IMR-90 (cell line): ENCODE measurements at regions not wholly inside any gene's neighbourhood (a gene's known extent, or its start where the extent isn't known, plus 50 kb on each side); places are given as distances from the start of the nearest gene placed in this dataset.

Experiments
- ATAC-seq: fragments of 200-7000 bp; cut with Tn5 transposase; 2 replicates; pipeline ENCODE4 v1.9.1; 2020; ENCODE audit warnings: low read depth, mild to moderate bottlenecking, moderate library complexity
- BruUV-seq: library from RNA; stranded (reverse); fragments of 400-500 nt; replicated peaks from 2 replicates; lab custom pipeline; 2021; lab: Mats Ljungman, UMichigan
- CTCF ChIA-PET: fragments of 300-600 bp; formaldehyde crosslinking; extraction: SDS; loops from one replicate; lab custom pipeline; 2021; ENCODE audit warnings: antibody characterized with exemption; lab: Yijun Ruan, JAX
- POLR2A ChIA-PET: fragments of 300-600 bp; sonication (Branson Sonifier 250); formaldehyde crosslinking; loops from one replicate; lab custom pipeline; 2022; ENCODE audit warnings: antibody characterized with exemption; ENCODE audit not compliant: unreplicated experiment; lab: Charles Lee
- DNase-seq: peaks from one replicate; pipeline ENCODE4 v3.0.0; 2013
- H2AFZ ChIP-seq: replicated peaks from 2 replicates; pipeline ENCODE3; 2013; ENCODE audit warnings: low read length, mild to moderate bottlenecking; ENCODE audit not compliant: poor library complexity
- H2AK5ac ChIP-seq: 2 replicates; pipeline ENCODE4 v1.6.1; 2013; ENCODE audit warnings: low read depth, low read length, inconsistent platforms
- H2AK9ac ChIP-seq: replicated peaks from 2 replicates; pipeline ENCODE3; 2013; ENCODE audit warnings: mild to moderate bottlenecking, low read depth, low read length, moderate library complexity; ENCODE audit not compliant: poor library complexity
- H2BK120ac ChIP-seq: 2 replicates; pipeline ENCODE4 v1.6.1; 2013; ENCODE audit warnings: low read depth, low read length, inconsistent platforms
- H2BK15ac ChIP-seq: 3 replicates; pipeline ENCODE4 v1.6.1; 2013; ENCODE audit warnings: low read depth, low read length, inconsistent platforms
- H2BK20ac ChIP-seq: 2 replicates; pipeline ENCODE4 v1.6.1; 2013; ENCODE audit warnings: low read depth, mild to moderate bottlenecking, inconsistent platforms, low read length, moderate library complexity
- H2BK5ac ChIP-seq: 2 replicates; pipeline ENCODE4 v1.6.1; 2013; ENCODE audit warnings: mild to moderate bottlenecking, low read depth, low read length, inconsistent platforms; ENCODE audit not compliant: poor library complexity, severe bottlenecking
- H3K14ac ChIP-seq: replicated peaks from 2 replicates; pipeline ENCODE4 v1.6.1; 2013; ENCODE audit warnings: low read depth, low read length, inconsistent platforms
- H3K18ac ChIP-seq: 2 replicates; pipeline ENCODE4 v1.6.1; 2013; ENCODE audit warnings: low read depth, low read length, control low read depth
- H3K23ac ChIP-seq: 2 replicates; pipeline ENCODE4 v1.6.1; 2013; ENCODE audit warnings: low read depth, low read length, inconsistent platforms
- H3K27ac ChIP-seq: 2 replicates; pipeline ENCODE4 v1.5.1; 2013; ENCODE audit warnings: mild to moderate bottlenecking, control low read depth, low read length; ENCODE audit not compliant: insufficient read depth
- H3K27me3 ChIP-seq: 2 replicates; pipeline ENCODE4 v1.6.1; 2013; ENCODE audit warnings: low read length; ENCODE audit not compliant: control insufficient read depth, insufficient read depth
- H3K36me3 ChIP-seq: 2 replicates; pipeline ENCODE4 v1.6.1; 2013; ENCODE audit warnings: low read length, mixed read lengths; ENCODE audit not compliant: control insufficient read depth, insufficient read depth
- H3K4ac ChIP-seq: 2 replicates; pipeline ENCODE4 v1.6.1; 2013; ENCODE audit warnings: low read depth, low read length, inconsistent platforms
- H3K4me1 ChIP-seq: 2 replicates; pipeline ENCODE4 v1.6.1; 2013; ENCODE audit warnings: low read length, mixed read lengths; ENCODE audit not compliant: control insufficient read depth, insufficient read depth
- H3K4me2 ChIP-seq: 2 replicates; pipeline ENCODE4 v1.6.1; 2013; ENCODE audit warnings: low read depth, mild to moderate bottlenecking, control low read depth, low read length, moderate library complexity
- H3K4me3 ChIP-seq: 2 replicates; pipeline ENCODE4 v1.5.1; 2013; ENCODE audit warnings: low read depth, mild to moderate bottlenecking, control low read depth, low read length, moderate library complexity; ENCODE audit not compliant: insufficient read depth
- H3K56ac ChIP-seq: 2 replicates; pipeline ENCODE4 v1.6.1; 2013; ENCODE audit warnings: low read length, inconsistent platforms; ENCODE audit not compliant: insufficient read depth; ENCODE audit errors: extremely low read depth
- H3K79me1 ChIP-seq, 2 experiments: 2 replicates each; pipeline ENCODE4 v1.6.1; 2013; ENCODE audit warnings: low read length in 2 of 2, inconsistent platforms in 1 of 2, low read depth in 1 of 2
- H3K9ac ChIP-seq: 2 replicates; pipeline ENCODE4 v1.6.1; 2013; ENCODE audit warnings: low read depth, low read length, control low read depth
- H3K9me1 ChIP-seq: 2 replicates; pipeline ENCODE4 v1.6.1; 2013; ENCODE audit warnings: low read length, inconsistent platforms; ENCODE audit not compliant: insufficient read depth
- H3K9me3 ChIP-seq: 2 replicates; pipeline ENCODE4 v1.6.1; 2013; ENCODE audit warnings: low read length; ENCODE audit not compliant: control insufficient read depth, insufficient read depth
- H4K20me1 ChIP-seq: 2 replicates; pipeline ENCODE4 v1.6.1; 2013; ENCODE audit warnings: low read length, inconsistent platforms; ENCODE audit not compliant: insufficient read depth
- H4K5ac ChIP-seq: 2 replicates; pipeline ENCODE4 v1.6.1; 2013; ENCODE audit warnings: mild to moderate bottlenecking, low read depth, low read length, control low read depth
- H4K8ac ChIP-seq, 2 experiments: 2 replicates each; pipeline ENCODE4 v1.6.1; 2013; ENCODE audit warnings: low read depth in 2 of 2, low read length in 2 of 2, control low read depth in 1 of 2, inconsistent platforms in 1 of 2
- H4K91ac ChIP-seq: 2 replicates; pipeline ENCODE4 v1.6.1; 2013; ENCODE audit warnings: low read depth, low read length, inconsistent platforms; ENCODE audit not compliant: insufficient read depth
- BHLHE40 ChIP-seq: fragments of 150-350 bp; IDR thresholded peaks from 2 replicates; pipeline ENCODE4 v1.6.1; 2016; ENCODE audit warnings: mild to moderate bottlenecking, low read depth, low read length
- CEBPB ChIP-seq: IDR thresholded peaks from 2 replicates; pipeline ENCODE4 v1.6.1; 2012; ENCODE audit warnings: low read depth, low read length, improper control_type of control experiment
- CHD1 ChIP-seq: IDR thresholded peaks from 2 replicates; pipeline ENCODE4 v1.6.1; 2012; ENCODE audit warnings: low read depth, low read length, improper control_type of control experiment
- FOS ChIP-seq: fragments of 150-350 bp; IDR thresholded peaks from 2 replicates; pipeline ENCODE4 v1.6.1; 2016; ENCODE audit warnings: low read depth, low read length
- MAFK ChIP-seq: IDR thresholded peaks from 2 replicates; pipeline ENCODE4 v1.6.1; 2012; ENCODE audit warnings: low read depth, low read length, improper control_type of control experiment
- MAZ ChIP-seq: IDR thresholded peaks from 2 replicates; pipeline ENCODE4 v1.6.1; 2012; ENCODE audit warnings: low read depth, mild to moderate bottlenecking, low read length, improper control_type of control experiment, moderate library complexity, borderline replicate concordance
- NFE2L2 ChIP-seq: fragments of 150-350 bp; IDR thresholded peaks from 2 replicates; pipeline ENCODE4 v1.6.1; 2016; ENCODE audit warnings: low read depth, mild to moderate bottlenecking, low read length
- POLR2A ChIP-seq: IDR thresholded peaks from 2 replicates; pipeline ENCODE4 v1.6.1; 2012; ENCODE audit warnings: mild to moderate bottlenecking, low read depth, low read length
- RAD21 ChIP-seq: IDR thresholded peaks from 2 replicates; pipeline ENCODE4 v1.6.1; 2012; ENCODE audit warnings: low read length, improper control_type of control experiment
- RFX5 ChIP-seq: IDR thresholded peaks from 2 replicates; pipeline ENCODE4 v1.8.0; 2012; ENCODE audit warnings: low read depth, mild to moderate bottlenecking, low read length, moderate library complexity
- SMC3 ChIP-seq: fragments of 150-350 bp; IDR thresholded peaks from 2 replicates; pipeline ENCODE4 v1.6.1; 2016; ENCODE audit warnings: low read depth, mild to moderate bottlenecking, antibody characterized with exemption, low read length, moderate library complexity
- USF2 ChIP-seq: fragments of 150-350 bp; IDR thresholded peaks from 2 replicates; pipeline ENCODE4 v1.6.1; 2017; ENCODE audit warnings: mild to moderate bottlenecking, antibody characterized with exemption, low read length, low read depth
- WGBS, 2 experiments: methylation state at CpG; one replicate each; pipeline versions ENCODE4 v1.1.5 to v1.1.7; 2013; ENCODE audit warnings: missing lambda C conversion rate in 2 of 2; ENCODE audit not compliant: insufficient read length in 1 of 2; ENCODE audit errors: extremely low coverage in 2 of 2; 5-methylcytosine and 5-hydroxymethylcytosine counted together
- dilution Hi-C: fragments of 300-500 bp; cut with HindIII; formaldehyde crosslinking; loops from one replicate; pipeline ENCODE4 v1.14.3; 2018; ENCODE audit warnings: low sequenced_read_pairs; ENCODE audit not compliant: unreplicated experiment
- in situ Hi-C: fragments of 300-500 bp; cut with MboI; formaldehyde crosslinking; loops from 3 replicates; pipeline ENCODE4 v1.14.3; 2019; ENCODE audit warnings: low sequenced_read_pairs, inconsistent platforms, mixed read lengths
- intact Hi-C: fragments of 100-400 bp; cut with micrococcal nuclease; formaldehyde crosslinking; loops from 2 replicates; pipeline ENCODE4 v1.10.0; 2022
- TF ChIP-seq, protein P1 (sequence below): conservative IDR thresholded peaks from 2 replicates; pipeline ENCODE4 v1.5.1; 2012; ENCODE audit warnings: mild to moderate bottlenecking, low read depth, low read length, improper control_type of control experiment

GRCh38 chr5:34582371-34582770 lies 73.8 kb upstream of the RAI14 start:
- peak overlapping the region; percentile 59 for H2BK120ac ChIP-seq
- 100% methylated on average over 1 of the region's 3 CpGs; no CpG with 5 or more reads in 1 of the 2 experiments for WGBS, 2 experiments
- H3K14ac ChIP-seq: peak overlapping the region; percentile 74
- TF ChIP-seq USF2: no peak
- no peak for TF ChIP-seq BHLHE40
- no peak for TF ChIP-seq CHD1
- no peak for TF ChIP-seq CEBPB
- no peak for TF ChIP-seq RFX5
- TF ChIP-seq, protein P1, sequence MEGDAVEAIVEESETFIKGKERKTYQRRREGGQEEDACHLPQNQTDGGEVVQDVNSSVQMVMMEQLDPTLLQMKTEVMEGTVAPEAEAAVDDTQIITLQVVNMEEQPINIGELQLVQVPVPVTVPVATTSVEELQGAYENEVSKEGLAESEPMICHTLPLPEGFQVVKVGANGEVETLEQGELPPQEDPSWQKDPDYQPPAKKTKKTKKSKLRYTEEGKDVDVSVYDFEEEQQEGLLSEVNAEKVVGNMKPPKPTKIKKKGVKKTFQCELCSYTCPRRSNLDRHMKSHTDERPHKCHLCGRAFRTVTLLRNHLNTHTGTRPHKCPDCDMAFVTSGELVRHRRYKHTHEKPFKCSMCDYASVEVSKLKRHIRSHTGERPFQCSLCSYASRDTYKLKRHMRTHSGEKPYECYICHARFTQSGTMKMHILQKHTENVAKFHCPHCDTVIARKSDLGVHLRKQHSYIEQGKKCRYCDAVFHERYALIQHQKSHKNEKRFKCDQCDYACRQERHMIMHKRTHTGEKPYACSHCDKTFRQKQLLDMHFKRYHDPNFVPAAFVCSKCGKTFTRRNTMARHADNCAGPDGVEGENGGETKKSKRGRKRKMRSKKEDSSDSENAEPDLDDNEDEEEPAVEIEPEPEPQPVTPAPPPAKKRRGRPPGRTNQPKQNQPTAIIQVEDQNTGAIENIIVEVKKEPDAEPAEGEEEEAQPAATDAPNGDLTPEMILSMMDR: no peak
- no peak for TF ChIP-seq RAD21
- TF ChIP-seq MAZ: no peak
- no peak for TF ChIP-seq POLR2A
- no peak for TF ChIP-seq FOS
- TF ChIP-seq SMC3: no peak
- TF ChIP-seq MAFK: no peak
- no peak for TF ChIP-seq NFE2L2
- H3K27ac ChIP-seq: no peak overlapping the region
- H3K4ac ChIP-seq: peak overlapping the region; percentile 58
- peak overlapping the region; percentile 67; the same call in 1 of the 2 replicates for H2AK5ac ChIP-seq
- POLR2A ChIA-PET: no interaction called here
- DNase-seq (no peak), ATAC-seq (no peak)
- H2AK9ac ChIP-seq: peak overlapping the region; percentile 66
- dilution Hi-C loops (no loop called here), in situ Hi-C loops (no loop called here), intact Hi-C loops (no loop called here)
- H4K8ac ChIP-seq: 0 out of 4 replicates have a peak overlapping the region, but pooled peaks of 1 of the 2 experiments have one; percentile 25
- H3K4me1 ChIP-seq: peaks cover 16% of the 10 kb centered on the region
- H2AFZ ChIP-seq: no peak overlapping the region
- peak overlapping the region; percentile 43; the same call in 1 of the 2 replicates for H4K91ac ChIP-seq
- peak overlapping the region; percentile 84; the same call in 2 of the 3 replicates for H2BK15ac ChIP-seq
- no peak overlapping the region for H2BK5ac ChIP-seq
- no peak overlapping the region for H3K9ac ChIP-seq
- H3K18ac ChIP-seq: 0 out of 2 replicates have a peak overlapping the region, but pooled peaks have one; percentile 16
- no peaks in the 10 kb centered on the region for H3K36me3 ChIP-seq
- 0 out of 4 replicates have a peak, but pooled peaks cover 0 to under 1% of the 10 kb centered on the region in 2 experiments for H3K79me1 ChIP-seq
- H2BK20ac ChIP-seq: peak overlapping the region; percentile 77
- H4K5ac ChIP-seq: peak overlapping the region; percentile 23; the same call in 1 of the 2 replicates
- no peak overlapping the region for H3K4me2 ChIP-seq
- H3K4me3 ChIP-seq: no peak overlapping the region
- H4K20me1 ChIP-seq: no peaks in the 10 kb centered on the region; the same call in 1 of the 2 replicates
- BruUV-seq: no TSS peak
- no peak overlapping the region for H3K56ac ChIP-seq
- H3K9me1 ChIP-seq: peaks cover 14% of the 10 kb centered on the region
- H3K27me3 ChIP-seq: no peaks in the 10 kb centered on the region
- CTCF ChIA-PET: no interaction called here
- H3K9me3 ChIP-seq: 0 out of 2 replicates have a peak, but pooled peaks cover 2% of the 10 kb centered on the region
- H3K23ac ChIP-seq: no peak overlapping the region
